LHCN-M2 (cell line): ENCODE measurements at regions not wholly inside any gene's neighbourhood (a gene's known extent, or its start where the extent isn't known, plus 50 kb on each side); places are given as distances from the start of the nearest gene placed in this dataset.

Source experiments
- DNase-seq: peaks from one replicate; pipeline ENCODE4 v3.0.0-alpha.2; 2012; ENCODE audit warnings: low read depth

GRCh38 chr16:77553130-77553529, 118.3 kb upstream of the ADAMTS18 start:
- DNase-seq = no peak

GRCh38 chr16:77555126-77555525, 120.3 kb upstream of the ADAMTS18 start:
- no peak for DNase-seq

GRCh38 chr16:77555791-77556190, 121.0 kb upstream of the ADAMTS18 start:
- no peak for DNase-seq

- DNase-seq = no peak
Measured at GRCh38 chr16:77556201-77556873, 121.5 kb upstream of the ADAMTS18 start.

DNA sequence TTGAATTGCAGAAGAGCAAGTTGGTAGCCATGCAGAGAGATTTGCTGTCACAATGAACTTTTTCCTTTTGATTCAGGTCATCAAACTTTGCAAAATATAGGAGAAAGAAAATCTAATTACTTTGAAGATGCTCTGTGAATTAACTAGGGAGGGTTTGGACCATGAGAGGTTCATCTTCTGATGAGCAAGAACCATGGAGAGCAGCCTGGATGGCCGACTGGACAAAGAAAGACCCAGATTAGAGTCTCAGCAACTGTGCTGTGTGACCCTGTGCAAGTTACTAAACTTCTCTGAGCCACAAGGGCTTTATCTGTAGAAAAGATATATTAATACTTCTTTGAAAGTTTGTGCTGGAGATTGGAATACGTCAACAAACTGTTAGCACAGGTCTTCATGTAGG, 122.6 kb upstream of the ADAMTS18 start:
- DNase-seq = no peak

GRCh38 chr16:77558786-77559185, 124.0 kb upstream of the ADAMTS18 start:
- DNase-seq = no peak

DNA sequence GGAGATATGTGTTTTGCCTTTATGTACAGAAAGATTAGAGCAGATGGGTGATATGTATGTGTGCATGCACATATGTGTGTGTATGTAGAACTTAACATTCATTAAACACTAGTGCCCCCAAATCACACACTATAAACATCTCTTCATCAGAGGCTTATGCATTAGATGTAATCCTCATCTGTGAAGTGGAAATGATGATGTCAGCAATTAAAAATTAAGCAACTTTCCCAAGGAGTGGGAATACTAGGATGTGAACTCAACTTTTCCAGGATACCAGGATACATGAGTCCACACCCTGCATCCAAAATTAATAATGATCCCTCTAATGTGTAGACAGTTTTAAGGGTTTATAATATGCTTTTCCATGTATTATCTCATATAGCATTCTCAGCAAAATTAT, 127.7 kb upstream of the ADAMTS18 start:
- DNase-seq = no peak

GRCh38 chr16:77564791-77565390, 130.1 kb upstream of the ADAMTS18 start:
- no peak for DNase-seq

DNA sequence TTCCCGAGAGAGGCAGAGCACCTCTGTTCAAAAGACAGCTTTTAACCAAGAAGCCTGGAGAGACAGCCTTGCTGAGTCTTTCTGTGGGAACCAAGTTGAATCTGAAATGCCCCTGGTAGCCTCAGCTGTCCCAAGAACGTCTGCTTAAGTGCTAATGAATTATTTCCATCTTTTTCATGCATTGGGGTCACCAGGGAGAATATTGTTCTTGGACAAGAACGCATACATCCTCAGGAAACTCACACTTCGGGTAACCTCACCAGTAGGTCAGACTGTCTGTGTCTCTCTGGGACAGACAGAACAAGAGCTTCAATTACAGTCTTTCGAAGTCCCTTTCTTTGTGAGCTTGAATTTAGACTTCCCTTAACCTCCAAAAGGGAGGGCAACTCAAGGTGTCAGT, 134.6 kb upstream of the ADAMTS18 start:
- no peak for DNase-seq

DNA sequence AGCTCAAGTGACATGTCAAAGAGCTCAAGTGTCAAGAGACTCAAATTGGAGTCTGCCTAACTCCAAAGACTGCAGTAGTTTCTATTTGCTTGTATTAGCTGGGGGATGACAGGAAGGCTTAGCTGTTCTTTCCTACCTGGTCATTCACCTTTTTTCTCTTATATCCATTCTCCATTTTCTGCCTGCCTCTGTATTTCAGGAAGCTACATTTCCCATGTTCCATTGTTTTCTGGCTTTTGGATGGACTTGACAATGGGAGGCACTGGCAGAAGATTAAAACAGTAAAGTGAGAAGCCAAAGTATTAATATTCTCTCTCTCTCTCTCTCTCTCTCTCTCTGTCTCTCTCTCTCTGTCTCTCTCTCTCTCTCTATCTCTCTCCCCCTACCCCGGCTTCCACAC, 135.7 kb upstream of the ADAMTS18 start:
- DNase-seq = no peak

- DNase-seq = no peak
Measured at GRCh38 chr16:77571115-77571862, 136.5 kb upstream of the ADAMTS18 start.

DNA sequence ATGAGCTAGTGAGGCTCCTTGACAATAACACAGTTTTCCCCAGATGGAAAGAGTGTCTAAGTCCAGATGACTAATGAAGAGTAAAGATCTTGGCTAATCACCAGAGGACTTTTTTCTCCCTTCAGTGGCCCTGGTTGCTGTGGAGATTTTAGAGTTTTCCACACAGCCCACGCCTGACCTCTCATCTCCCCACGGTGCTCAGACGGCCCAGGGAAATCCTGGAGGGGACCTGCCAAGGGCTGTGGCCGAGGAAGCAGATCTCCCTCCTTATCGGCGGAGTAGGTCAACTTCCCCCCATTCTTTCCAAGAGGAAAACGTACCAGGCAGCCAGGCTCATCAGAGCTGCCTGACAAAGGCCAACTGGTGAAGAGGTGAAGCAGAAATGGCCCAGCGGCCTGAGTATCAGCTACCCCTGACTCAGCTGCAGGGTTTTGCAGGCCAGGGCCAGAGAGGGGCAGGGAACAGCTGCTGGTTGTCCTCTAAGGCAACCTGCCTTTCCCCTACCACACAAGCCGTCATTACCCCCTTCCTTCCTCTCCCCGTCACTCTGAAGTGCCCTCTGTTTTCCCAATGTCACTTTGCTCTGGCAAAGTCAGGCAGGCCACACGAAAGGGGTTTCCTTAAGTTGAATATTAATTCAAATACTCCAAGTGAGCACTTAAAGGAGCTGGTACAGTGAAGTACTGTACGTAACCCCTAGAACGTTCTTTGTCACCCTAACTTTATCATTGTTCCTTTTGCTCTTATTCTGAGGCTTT, 140.2 kb upstream of the ADAMTS18 start:
- DNase-seq = no peak

GRCh38 chr16:77579351-77579891, 142.9 kb upstream of the NUDT7 start:
- no peak for DNase-seq

DNA sequence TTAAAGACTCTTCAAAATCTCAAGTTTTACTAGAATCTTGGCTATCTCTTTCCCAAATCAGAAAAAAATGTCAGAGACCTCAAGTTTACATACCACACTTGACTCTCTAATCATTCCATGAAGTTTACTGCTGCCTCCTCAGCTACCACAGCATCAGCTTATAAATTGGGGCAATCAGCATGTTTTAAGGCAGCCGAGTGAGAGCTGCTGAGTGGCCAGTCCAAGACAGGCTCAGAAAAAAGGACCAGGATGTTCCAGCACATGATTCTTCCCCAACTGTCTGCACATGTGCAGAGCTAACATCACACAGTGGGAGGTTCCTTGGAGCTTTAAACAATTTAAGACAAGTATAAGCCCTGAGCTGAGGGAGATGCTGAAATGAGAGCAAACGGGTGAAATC, 140.6 kb upstream of the NUDT7 start:
- no peak for DNase-seq

GRCh38 chr16:77584205-77584859, 138.0 kb upstream of the NUDT7 start:
- DNase-seq = peak; percentile 53

GRCh38 chr16:77585379-77586251, 136.7 kb upstream of the NUDT7 start:
- DNase-seq = peak; percentile 45

DNA sequence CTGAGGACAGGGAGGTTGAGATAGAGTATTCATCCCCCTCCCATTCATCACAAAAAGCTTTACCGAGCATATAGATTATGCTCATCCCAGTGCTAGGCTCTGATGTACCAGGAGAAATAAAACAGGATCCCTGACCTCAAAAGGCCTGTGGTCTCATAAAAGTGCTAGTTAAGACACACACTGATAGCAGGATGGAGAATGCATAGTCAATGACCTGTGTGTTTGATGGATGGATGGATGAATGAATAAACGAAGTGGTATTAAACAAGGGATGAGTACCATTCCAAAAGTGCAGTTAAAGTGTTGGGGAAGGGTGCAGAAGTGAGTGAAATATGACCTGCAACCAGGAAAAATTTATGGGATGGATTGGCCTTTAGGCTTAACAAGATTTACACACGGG, 133.9 kb upstream of the NUDT7 start:
- no peak for DNase-seq

DNA sequence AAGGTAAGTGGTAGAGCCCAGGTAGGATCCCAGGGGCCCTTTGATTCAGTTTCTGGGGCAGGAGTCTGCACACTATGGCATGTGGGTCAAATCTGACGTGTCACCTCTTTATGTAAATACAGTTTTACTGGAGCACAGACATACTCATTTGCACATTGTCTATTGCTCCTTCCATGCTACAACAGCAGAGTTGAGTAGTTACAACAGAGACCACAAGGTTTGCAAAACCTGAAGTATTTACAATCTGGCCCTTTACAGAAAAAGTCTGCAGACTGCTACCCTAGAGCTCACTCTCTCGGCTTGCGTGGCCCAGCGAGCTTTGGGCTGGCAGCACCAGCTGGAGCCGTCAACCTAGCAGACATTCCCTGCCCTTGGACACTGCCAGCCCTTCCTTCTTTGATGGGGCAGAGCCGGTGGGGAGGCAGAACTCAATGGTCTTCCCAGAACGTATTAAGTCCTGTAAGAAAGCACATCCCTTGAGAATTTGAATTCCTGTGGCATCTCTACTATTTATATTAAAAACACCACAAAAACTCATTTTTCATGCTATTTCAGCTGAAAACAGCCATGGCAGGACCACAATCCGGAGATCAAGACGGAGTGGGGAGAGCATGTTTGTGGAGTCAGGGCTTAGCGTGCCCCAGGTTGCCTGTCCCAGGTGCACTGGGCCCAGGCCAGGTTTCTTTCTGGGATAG, 133.1 kb upstream of the NUDT7 start:
- DNase-seq = peak; percentile 6

DNA sequence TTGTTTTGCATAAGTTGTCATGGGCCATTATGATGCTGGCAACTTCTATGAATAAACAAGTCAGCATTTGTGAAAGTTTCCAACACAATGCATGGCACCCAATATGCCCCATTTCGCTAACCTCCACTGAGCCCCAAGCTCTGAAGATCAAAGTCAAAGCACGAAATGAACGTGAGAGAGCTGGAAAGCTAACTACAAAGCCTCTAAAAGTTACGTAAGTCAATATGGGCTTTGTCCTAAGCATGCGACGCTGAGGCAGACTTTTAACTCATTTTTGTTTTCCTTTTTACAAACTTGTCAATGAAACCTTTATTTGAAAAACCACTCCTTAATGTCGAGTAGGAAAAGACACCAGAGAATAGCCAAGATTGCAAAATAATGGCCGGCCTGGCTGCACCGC, 131.6 kb upstream of the NUDT7 start:
- no peak for DNase-seq

GRCh38 chr16:77591347-77591746, 131.0 kb upstream of the NUDT7 start:
- no peak for DNase-seq
